K562 (cell line): ENCODE measurements at regions not wholly inside any gene's neighbourhood (a gene's known extent, or its start where the extent isn't known, plus 50 kb on each side); places are given as distances from the start of the nearest gene placed in this dataset.

Experiments
- CEBPB ChIP-seq: fragments of 450-650 bp; IDR thresholded peaks from 2 replicates; pipeline ENCODE4 v1.6.1; 2016; ENCODE audit warnings: missing genetic modification characterization, missing compliant biosample characterization
- CEBPG ChIP-seq, 3 experiments: fragments of 200-800 bp in 1 of 3; sonication (Bioruptor generic) in 1 of 3; sonication (generic) in 1 of 3; formaldehyde crosslinking in 1 of 3; IDR thresholded peaks in 2 of 3; conservative IDR thresholded peaks in 1 of 3; 2 replicates each; pipeline versions ENCODE4 v1.6.1 to v1.8.0; 2016 to 2022; ENCODE audit warnings: missing compliant biosample characterization in 2 of 3, missing genetic modification characterization in 2 of 3, mild to moderate bottlenecking in 1 of 3, missing genetic modification reagents in 1 of 3
- JUN ChIP-seq, 2 experiments: sonication (generic) in 1 of 2; formaldehyde crosslinking in 1 of 2; IDR thresholded peaks; 2 replicates each; pipeline versions ENCODE4 v1.6.1 to v1.8.0; 2012 to 2022; ENCODE audit warnings: borderline replicate concordance in 2 of 2, mild to moderate bottlenecking in 2 of 2, improper control_type of control experiment in 1 of 2, low read depth in 1 of 2, low read length in 1 of 2, missing genetic modification reagents in 1 of 2
- POLR2AphosphoS2 ChIP-seq: IDR thresholded peaks from 2 replicates; pipeline ENCODE4 v1.6.1; 2012; ENCODE audit warnings: low read length, improper control_type of control experiment
- RBM22 ChIP-seq: fragments of 200-400 bp; formaldehyde crosslinking; IDR thresholded peaks from 2 replicates; pipeline ENCODE4 v1.6.1; 2018; ENCODE audit warnings: low read length, low read depth; ENCODE audit not compliant: poor library complexity, severe bottlenecking
- RFX5 ChIP-seq: IDR thresholded peaks from 2 replicates; pipeline ENCODE4 v1.6.1; 2011; ENCODE audit warnings: low read depth, mild to moderate bottlenecking, improper control_type of control experiment, low read length
- RHOXF2B ChIP-seq: fragments of 250-450 bp; sonication (Bioruptor Pico); conservative IDR thresholded peaks from 2 replicates; pipeline ENCODE4 v1.5.1; 2021
- WHSC1 ChIP-seq: IDR thresholded peaks from one replicate; pipeline ENCODE4 v1.6.1; 2012; ENCODE audit warnings: low read length, control low read depth, inconsistent platforms
- TF ChIP-seq, protein P1 (sequence below), 3 experiments: IDR thresholded peaks in 2 of 3; conservative IDR thresholded peaks in 1 of 3; 2 replicates each; pipeline ENCODE4 v1.5.1; 2011 to 2012; ENCODE audit warnings: low read length in 3 of 3, mild to moderate bottlenecking in 3 of 3, control low read depth in 2 of 3, improper control_type of control experiment in 1 of 3, inconsistent platforms in 1 of 3, low read depth in 1 of 3, mixed read lengths in 1 of 3, moderate library complexity in 1 of 3; ENCODE audit not compliant: insufficient read depth in 2 of 3

DNA sequence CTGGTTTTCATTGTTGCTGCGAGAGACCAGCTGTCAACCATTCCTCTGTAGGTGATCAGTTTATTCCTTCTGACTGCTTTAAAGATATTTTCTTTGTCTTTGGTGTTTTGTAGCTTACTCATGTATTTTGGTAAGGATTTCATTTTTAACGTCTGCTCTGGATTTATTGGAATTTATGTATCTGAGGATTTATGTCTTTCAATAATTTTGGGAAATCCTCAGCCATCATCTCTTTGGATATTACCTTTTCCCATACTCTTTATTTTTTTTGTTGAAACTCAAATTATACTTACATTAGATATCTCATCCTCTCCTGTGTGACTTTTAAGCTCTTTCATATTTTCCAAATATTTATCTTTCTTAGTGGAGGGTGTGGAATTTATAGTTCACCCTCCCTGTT lies 62.7 kb upstream of the COL8A1 start:
- TF ChIP-seq JUN (IDR thresholded peaks at IDR 0.05; ENCODE audit: borderline replicate concordance, low read depth, low read length) (no peak), JUN (CRISPR knock-in tag; IDR thresholded peaks at IDR 0.05; ENCODE audit: borderline replicate concordance) (no peak), POLR2AphosphoS2 (no peak), CEBPG (CRISPR knock-in tag; IDR thresholded peaks at IDR 0.05) (no peak), CEBPG (tag; conservative IDR thresholded peaks at IDR 0.05 in 1 of 2, IDR thresholded peaks at IDR 0.05 in 1 of 2) (no peak), RFX5 (no peak), RHOXF2B (CRISPR knock-in tag) (no peak), WHSC1 (no peak), CEBPB (tag) (no peak), RBM22 (no peak)
- TF ChIP-seq, protein P1, sequence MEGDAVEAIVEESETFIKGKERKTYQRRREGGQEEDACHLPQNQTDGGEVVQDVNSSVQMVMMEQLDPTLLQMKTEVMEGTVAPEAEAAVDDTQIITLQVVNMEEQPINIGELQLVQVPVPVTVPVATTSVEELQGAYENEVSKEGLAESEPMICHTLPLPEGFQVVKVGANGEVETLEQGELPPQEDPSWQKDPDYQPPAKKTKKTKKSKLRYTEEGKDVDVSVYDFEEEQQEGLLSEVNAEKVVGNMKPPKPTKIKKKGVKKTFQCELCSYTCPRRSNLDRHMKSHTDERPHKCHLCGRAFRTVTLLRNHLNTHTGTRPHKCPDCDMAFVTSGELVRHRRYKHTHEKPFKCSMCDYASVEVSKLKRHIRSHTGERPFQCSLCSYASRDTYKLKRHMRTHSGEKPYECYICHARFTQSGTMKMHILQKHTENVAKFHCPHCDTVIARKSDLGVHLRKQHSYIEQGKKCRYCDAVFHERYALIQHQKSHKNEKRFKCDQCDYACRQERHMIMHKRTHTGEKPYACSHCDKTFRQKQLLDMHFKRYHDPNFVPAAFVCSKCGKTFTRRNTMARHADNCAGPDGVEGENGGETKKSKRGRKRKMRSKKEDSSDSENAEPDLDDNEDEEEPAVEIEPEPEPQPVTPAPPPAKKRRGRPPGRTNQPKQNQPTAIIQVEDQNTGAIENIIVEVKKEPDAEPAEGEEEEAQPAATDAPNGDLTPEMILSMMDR (IDR thresholded peaks at IDR 0.05 in 2 of 3, conservative IDR thresholded peaks at IDR 0.05 in 1 of 3; ENCODE audit: insufficient read depth in 2 of 3, low read depth in 1 of 3, low read length in 3 of 3): no peak
